ENCODE measurements at regions not wholly inside any gene's neighbourhood (a gene's known extent, or its start where the extent isn't known, plus 50 kb on each side); places are given as distances from the start of the nearest gene placed in this dataset.

DNA sequence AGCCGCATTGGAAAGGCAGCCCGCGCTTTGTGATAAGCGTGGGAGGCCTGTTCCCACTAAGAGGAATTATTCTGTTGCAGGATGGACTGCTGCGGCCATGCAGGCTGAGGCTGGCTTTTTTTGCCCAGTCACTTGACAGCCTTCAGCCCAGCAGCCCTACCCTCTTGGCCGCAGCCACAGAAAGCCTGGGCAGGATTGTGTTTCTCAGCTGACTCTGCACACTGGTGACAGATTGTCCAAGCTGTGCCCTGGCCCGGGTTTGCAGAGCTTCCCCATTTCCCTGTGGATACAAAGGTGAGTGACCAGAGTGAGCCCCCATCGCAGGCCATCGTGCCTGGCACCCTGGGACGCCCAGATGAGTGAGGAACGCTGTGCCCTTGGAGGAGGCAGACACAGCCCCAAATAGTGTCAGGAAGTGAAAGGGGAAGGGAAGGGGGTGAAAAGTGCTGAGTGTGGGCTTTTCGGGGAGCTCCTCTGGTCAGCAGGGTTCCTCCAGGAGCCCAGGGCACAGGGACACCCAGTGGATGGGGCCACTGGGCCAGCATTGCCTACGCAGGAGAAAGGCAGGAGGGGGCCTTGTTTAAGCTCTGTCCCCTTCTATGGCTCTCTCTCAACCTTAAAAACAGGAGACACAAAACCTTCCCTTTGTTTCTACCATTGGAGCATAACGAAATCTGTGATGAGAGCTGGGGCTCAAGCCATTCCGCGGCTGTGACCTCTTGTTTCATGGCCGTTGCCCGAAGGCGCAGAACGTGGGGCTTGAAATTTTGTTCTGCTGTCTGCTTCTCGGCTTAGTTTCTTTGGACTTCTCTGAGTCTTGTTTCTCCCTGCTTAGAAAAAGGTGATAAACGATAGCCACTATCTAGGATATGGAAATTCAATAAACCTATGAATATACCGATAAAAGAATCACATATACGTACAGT, 91.5 kb upstream of the MEF2A start:
- TF ChIP-seq POLR2A (IDR thresholded peaks at IDR 0.05) = no peak
- TF ChIP-seq, protein P1, sequence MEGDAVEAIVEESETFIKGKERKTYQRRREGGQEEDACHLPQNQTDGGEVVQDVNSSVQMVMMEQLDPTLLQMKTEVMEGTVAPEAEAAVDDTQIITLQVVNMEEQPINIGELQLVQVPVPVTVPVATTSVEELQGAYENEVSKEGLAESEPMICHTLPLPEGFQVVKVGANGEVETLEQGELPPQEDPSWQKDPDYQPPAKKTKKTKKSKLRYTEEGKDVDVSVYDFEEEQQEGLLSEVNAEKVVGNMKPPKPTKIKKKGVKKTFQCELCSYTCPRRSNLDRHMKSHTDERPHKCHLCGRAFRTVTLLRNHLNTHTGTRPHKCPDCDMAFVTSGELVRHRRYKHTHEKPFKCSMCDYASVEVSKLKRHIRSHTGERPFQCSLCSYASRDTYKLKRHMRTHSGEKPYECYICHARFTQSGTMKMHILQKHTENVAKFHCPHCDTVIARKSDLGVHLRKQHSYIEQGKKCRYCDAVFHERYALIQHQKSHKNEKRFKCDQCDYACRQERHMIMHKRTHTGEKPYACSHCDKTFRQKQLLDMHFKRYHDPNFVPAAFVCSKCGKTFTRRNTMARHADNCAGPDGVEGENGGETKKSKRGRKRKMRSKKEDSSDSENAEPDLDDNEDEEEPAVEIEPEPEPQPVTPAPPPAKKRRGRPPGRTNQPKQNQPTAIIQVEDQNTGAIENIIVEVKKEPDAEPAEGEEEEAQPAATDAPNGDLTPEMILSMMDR (IDR thresholded peaks at IDR 0.05) = no peak

All from stomach (tissue), 4 donors.